HG03097 (cell line): ENCODE measurements at regions not wholly inside any gene's neighbourhood (a gene's known extent, or its start where the extent isn't known, plus 50 kb on each side); places are given as distances from the start of the nearest gene placed in this dataset.
"Not testable (repeated sequence)": the region's sequence is repeated elsewhere in the genome, so short reads cannot be mapped to it uniquely, and the experiment has no call there.

Experiments used
- ATAC-seq: cut with Tn5 transposase; IDR thresholded peaks from one replicate; pipeline ENCODE4 v1.9.1; 2021; ENCODE audit not compliant: unreplicated experiment, low FRiP score

DNA sequence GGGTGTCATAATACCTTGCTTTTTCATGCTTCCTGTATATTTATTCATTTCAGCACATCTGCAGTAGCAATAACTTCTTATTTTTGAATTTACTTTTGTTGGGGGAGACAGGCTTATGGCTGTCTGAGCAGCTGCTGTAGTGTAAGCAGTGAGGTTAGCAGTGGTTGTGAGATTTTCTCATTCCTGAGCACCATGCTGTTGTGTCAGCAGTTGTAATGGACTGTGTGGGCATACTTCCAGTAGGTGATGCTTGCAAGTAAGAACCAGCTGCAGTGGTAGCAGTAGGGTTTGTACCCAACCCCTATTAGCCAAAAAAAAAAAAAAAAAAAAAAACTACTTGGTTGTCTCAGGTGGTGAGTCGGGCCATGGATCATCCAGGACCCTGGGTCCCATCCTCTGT lies 311.6 kb downstream of the NUF2 start:
- no peak for ATAC-seq

DNA sequence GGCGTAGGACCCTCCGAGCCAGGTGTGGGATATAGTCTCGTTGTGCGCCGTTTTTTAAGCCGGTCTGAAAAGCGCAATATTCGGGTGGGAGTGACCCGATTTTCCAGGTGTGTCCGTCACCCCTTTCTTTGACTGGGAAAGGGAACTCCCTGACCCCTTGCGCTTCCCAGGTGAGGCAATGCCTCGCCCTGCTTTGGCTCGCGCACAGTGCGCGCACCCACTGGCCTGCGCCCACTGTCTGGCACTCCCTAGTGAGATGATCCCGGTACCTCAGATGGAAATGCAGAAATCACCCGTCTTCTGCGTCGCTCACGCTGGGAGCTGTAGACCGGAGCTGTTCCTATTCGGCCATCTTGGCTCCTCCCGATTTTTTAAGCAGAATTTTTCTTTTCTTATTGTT lies 323.9 kb downstream of the NUF2 start:
- ATAC-seq = not testable (repeated sequence)

DNA sequence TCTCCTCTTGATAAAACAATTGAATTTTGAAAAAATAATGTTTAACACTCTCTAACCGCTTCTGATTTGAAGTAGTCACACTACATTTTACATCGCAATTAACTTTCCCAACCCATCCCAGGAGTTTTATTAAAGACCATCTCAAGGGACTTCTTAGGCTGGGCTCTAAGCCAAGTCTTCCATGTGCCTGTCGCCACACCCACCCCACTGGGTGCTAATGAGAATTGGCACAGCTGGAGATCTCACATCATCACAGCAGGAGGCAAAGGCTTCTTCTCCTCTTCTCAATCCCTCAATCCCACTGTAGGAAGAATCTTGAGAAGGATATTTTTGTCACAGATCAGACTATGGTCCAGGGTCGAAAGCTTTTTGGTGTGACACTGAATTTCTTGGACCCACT lies 328.9 kb downstream of the NUF2 start:
- ATAC-seq = no peak

DNA sequence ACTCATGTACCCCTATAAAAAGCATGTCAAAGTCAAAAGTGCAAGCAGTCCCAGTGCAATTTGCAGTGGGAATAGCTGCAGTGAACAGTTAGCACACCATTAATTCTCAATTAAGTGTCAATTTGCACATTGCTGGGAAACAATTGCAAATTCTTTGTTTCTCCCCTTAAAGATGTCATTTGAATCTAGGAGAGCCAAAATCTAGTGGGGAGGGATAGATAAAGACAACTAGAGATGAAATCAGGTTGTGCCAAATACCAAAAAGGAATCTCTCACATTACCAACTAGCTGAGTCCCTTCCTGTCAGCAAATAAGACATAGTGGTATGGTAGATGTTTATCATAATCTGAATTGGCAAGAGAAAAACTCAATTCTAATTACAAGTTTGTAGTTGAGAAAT lies 330.7 kb downstream of the NUF2 start:
- no peak for ATAC-seq

DNA sequence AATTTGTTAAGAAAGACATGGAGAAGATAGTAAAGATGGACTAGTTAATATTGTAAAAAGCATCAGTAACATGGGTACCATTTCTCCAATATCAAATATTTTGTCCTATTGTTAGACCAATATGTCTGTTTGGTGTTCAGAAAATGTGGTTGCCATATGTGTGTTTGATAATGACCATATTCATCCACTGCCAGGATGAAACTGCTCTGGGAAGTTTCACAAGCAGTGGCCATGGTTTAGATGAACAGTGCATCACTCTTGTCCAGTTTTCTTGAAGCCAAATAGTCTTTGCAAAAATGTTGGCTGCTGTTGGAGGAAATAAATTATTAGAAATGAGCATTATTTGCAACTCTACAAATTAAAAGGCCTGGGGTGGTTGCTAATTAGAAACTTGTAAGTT lies 333.8 kb downstream of the NUF2 start:
- ATAC-seq = no peak

DNA sequence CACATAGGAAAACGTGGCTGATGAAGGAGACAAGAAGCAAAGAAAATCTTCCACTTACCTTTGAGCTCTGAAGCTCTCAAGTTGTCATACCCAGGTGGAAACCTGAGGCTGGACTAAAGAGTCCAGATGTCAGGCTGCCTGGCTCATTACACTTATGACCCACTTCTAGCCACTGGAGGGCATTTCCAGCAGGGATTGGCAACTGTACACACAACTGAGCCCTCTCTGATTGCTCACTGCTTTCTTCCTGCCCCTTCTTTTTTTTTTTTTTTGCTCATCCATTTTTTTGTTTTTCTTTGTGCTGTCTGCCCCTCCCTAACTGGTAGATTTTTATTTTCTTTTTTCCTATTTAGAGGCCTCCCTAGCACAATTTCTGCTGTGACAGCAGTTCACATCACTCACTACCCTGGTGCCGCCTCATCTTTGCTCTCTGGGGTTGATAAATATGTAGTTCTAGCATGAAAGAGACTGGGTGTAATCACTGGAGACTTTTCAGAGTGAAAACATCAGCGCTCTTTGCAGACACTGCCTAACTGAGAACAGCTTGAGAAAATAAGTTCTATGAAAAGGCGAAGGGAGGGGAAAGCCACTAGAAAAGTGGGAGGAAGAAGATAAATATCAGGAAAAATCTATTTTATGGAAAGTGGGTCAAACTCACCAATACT lies 334.5 kb downstream of the NUF2 start:
- ATAC-seq = no peak

DNA sequence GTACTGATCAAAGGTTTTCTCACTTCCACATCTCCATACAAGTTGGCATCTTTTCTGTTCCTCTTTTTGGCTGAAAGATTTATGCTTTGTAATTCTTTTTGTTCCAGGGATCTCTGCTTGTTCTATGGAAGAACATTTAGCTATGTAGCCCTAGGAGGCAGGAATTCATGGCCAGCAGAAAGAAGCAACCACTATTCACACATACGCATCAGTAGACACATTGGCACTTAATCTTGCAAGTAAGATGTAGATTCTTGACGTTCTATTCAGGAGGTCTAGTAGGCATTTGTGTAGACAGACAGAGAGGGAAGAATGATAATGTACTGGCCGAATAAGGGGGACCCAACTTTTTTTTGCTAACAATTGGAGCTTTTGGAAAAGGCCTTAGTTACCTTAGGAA lies 336.0 kb downstream of the NUF2 start:
- no peak for ATAC-seq

DNA sequence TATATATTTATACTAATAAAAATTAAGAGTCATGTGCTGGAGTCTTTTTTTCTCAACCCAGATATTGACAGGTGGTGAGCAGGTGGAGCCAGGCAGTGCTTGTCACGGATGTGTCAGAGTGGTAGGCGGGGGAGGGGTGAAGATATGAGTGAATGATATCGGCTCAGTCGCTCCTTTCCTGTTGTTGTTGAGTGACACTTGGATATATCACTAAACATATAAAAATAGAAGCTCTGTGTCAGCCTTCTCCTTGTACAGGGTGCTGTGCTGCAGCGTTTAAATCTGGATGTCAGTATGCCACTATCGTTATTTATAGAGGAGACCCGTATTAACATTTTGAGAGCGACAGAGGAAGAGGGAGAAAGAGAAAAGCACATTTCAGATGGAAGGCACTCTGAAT lies 339.6 kb downstream of the NUF2 start:
- ATAC-seq = no peak

DNA sequence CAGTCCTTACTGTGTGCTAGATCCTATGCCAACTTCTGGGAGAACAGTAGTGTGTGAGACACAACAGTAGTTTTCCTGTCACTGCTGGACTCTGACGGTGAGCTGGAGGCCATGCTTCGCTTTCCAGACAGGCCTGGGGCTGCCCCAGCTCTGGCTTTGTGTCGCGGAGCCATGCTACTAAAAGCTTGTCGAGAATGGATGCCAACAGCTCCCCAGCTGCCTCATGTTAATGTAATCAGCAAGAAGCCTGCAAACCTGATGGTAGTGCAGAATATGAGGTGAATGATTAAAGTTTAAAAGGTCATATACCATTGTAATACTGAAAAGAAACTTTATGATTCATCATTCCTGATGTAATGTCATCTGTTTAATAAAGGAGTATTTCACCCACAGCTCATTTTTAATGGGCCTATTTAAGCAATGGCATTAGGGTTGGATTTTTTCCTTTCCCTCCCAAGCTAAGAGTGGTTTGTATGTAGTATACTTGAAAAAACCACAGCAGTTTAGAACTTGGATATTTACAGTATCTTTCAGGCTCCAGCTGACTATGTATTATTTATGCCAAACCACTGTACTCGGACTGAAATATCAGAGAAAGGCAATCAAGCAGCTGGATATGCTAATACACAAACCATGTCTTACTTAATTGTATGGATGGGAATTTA lies 343.0 kb downstream of the NUF2 start:
- no peak for ATAC-seq

DNA sequence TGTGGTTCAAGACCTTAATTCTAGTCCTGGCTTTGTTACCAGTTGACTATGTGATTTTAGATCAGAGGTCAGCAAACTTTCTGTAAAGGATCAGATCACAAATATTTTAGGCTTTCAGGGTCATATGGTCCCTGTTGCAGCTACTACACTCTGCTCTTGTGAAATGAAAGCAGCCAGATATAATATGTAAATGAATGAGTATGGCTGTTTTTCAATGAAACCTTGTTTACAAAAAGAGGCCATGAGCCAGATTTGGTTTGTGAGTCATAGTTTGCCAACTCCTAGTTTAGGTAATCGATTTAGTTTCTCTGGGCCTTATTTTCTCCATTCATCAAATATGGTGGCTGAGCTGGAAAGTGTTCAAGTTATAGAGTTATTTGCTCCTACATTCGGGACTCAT lies 346.7 kb downstream of the NUF2 start:
- no peak for ATAC-seq

DNA sequence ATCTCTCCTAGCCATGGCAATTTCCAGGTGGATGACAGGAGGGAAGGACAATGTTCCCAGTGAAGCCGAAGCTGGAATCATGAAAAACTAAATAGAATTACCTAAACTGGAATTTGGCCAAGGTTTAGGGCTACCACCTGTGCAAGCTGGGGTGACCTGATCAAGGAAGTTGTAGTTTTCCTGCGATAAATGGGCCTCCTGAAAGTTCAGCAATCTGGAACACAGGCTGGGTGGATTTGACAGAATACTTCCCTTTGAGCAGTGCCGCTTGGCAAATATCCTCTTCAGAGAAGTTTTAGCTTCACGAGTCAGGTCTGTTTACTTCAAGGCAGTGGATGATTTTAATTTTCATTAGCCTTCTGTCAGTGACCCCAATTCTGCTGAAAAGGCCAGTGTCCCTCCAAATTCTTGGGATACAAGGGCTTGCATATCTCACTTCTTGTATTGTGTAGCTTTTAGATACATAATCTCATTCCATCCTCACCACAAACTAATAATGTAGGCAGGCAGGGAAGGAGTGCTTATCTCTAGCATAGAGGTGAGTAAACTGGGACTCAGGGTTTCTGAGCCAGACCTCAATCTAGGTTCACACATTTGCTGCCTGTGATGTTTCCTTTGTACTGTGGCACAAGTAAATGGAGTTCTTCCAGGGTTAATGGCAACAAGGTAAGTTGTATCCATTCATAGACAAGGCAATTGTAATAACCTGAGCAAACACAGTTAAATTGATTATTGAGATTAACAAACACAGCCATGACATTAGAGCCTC lies 349.4 kb downstream of the NUF2 start:
- no peak for ATAC-seq

DNA sequence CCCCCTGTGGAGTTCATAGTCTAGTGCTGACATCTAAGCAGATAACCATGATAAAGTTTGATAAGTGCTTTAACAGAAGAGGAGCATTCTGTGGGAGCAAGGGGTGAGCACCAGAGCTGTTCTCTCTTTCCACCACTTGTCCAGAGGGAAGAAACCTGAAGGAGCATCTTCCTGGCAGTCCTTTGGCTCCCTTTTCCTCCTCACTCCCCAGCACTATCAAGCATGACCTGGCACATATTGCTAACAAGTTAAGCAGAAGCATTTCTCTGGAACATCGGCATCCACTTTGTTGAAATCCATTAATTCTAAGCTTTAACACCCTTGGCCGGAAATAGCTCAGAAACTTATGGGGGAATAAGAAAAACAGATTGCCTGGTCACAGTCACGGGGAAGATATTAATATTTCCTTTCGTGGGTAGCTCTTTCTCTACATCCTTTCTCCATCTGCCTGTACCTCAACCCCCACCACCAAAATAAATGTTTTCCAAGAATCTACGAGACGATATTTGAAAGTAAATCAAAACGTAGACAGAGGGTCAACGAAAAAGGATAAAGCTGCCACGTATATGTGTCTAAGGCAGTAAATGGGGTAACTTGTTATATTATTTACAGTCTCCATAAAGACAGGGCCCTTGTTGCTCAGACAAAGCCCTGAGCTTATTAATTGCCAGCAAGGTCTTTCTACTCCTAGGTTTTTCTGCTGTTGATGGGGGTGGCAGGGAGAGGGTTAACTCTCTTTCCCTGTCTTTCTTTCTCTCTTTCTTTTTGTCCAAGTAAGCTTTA lies 351.4 kb downstream of the NUF2 start:
- no peak for ATAC-seq

DNA sequence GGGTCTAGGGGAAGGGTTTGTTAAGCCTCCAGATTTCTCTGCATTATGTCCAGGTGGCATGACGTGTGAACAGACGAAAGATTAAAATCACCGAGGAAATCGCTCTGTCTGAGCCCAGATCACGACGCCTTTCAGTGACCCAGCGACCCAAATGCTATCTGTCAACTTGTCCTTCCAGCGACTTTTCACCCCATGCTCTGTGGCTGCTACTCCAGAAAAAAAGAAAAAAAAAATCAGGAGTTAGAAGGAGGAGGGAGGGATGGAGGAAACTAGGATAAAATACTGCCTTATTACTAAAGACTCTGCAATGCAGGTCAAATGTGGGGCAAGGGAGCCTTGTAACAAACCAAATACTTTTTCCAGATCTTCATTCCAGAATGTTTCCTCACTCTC lies 352.0 kb downstream of the NUF2 start:
- no peak for ATAC-seq

DNA sequence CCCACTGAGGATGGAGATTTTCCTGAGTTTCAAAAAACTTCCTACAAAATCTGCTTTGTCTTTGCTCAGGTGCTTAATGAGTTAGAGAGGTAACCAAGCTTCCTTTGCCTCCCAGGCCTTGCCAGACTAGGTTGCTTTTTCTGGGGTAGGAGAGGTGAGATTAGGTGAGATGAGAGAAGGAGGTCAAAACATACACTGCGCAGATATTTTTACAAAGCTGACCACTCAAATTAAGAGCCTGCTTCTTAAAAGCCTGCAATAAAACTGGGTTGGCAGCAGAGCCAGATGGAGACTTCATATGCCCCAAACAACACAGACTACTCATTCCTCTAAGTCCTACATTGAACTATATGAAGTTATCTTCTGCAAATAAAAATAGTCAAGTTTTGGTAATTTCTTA lies 352.5 kb downstream of the NUF2 start:
- ATAC-seq = no peak

DNA sequence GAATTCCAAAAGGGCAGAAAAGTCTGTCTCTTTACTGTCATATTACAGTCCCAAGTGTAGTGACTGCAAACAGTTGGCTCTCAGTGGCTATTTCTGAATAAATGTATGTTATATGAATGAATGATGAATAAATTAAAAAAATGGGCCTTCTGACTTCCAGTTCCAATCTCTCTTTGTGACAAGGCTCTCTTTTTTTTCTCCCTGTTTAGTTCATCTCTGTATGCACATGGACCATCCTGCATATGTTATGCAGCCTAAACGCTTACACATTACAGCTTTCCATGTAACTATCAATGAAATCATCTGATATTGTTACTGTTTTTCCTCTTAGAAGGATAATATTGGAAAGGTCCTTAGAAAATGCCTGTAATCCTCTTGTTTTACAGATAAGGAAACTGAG lies 363.0 kb downstream of the NUF2 start:
- no peak for ATAC-seq

DNA sequence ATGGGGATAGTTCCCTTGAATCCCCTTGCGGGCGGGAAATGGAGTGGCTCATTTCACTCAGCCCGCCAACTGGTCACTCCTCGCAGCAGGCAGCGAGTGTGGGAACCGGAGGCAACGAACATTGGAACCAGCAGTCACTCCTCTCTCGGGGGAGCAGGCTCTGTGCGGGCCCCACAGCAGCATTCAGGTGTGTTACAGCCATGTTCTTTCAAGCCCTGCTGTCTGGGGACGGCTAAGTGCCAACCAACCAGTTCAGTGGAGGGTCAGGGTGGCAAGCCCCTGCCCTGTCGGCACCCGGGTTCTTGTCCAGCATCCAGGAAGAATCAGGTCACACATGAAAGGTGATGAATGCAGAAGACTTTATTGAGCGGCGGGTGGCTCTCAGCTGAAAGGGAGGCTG lies 370.5 kb downstream of the NUF2 start:
- no peak for ATAC-seq

DNA sequence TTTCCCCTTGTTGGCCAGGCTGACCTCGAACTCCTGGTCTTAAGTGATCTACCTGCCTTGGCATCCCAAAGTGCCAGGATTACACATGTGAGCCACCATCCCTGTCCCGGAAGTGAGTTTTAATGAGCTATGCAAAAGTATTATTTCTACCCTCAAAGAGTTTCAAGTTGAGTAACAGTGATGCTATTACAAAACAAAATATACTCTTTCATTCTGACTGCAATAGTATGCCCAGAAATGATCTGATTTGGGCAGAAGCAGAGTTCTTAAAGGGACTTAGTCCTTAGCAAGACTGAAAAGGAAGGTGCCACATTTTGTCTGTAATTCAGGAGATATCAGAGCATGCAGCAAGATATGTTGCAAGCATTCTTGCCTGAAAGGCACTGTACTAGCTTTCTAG lies 375.4 kb downstream of the NUF2 start:
- no peak for ATAC-seq

DNA sequence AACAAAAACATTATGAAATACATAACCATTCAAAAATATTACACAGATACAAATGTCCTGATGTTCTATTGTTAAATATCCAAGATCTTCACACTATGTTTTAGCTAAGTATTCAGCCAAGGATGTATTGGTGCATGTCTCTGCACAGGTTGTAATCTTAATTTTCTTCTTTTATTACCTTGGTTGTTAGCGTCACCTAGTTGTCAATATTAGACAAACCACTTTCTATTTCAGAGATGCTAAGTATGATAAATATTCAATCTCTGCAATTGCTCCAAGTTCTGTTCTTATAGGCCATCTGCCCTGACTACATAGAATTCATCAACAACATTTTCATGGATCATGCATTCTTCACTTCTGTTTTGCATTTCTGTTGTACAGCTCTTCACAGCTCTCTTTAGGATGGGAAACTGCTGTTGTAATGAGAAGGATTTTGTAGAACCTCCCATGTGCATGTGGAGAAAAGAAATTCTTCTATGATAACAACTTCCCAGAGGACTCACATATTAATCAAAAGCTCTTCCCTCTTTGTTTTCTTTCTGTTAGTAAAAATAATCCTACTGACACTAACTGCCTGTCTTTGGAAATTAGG lies 380.1 kb downstream of the NUF2 start:
- ATAC-seq = no peak

DNA sequence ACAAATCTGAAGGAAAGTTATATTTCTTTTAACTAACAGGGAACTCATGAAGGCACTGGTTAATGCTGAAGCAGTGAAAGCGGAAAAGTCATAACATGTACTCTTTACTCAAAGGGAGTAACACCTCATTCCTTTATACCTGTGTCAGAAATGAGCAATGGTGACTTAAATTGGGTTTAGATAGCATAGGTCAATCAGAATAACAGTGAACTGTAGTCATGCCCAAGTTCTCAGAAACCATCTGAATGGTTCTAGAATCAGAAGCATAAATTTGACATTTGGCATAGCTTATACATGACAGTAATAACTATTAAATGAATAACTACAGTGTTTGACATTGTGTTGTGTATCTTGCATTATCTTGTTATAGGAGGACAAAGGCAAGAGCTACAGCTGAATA lies 382.0 kb downstream of the NUF2 start:
- ATAC-seq = no peak

DNA sequence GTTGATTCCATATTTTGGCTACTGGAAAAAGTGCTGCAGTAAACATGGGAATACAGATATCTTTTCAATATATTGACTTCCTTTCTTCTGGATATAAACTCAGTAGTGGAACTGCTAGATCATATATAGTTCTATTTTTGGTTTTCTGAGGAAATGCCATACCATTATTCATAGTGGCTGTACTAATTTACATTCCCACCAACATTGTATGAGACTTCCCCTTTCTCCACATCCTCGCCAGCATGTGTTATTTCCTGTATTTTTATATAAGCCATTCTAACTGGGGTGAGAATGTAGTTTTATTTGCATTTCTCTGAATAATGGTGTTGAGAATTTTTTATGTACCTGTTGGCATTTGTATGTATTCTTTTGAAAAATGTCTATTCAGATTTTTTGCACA lies 385.2 kb downstream of the NUF2 start:
- no peak for ATAC-seq

DNA sequence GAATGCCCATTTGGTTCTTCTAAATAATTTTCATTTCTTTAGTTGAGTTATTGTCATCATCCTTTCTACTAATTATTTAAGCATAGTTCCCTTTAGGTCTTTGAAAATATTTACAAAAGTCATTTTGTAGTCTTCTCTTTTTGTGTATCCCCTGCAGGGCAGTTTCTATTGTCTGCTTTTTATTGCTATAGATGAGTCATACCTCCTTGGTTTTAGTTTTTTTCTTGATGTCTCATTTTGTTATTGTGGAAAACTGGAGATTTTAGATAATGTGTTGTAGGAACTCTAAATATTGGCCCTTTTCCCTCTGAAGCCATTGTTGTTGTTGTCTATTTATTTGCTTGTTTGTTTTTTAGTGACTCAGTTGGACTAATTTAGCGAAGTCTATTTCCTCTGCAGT lies 387.9 kb downstream of the NUF2 start:
- ATAC-seq = no peak
